ENCODE measurements at regions not wholly inside any gene's neighbourhood (a gene's known extent, or its start where the extent isn't known, plus 50 kb on each side); places are given as distances from the start of the nearest gene placed in this dataset.

DNA sequence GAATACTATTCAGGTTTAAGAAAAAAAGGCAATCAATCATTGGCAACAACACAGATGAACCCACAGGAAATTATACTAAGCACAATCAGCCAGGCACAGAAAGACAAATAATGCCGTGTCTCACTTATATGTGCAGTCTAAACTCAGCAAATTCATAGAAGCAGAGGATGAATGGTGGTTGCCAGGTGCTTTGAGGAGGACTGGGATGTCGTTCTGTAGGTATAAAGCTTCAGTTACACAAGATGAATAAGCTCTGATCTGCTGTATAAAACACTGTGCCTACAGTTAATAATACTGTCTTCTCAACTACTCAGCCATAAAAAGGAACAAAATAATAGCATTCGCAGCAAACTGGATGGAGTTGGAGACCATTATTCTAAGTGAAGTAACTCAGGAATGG, 324.8 kb upstream of the HSFY2 start:
- TF ChIP-seq, protein P1, sequence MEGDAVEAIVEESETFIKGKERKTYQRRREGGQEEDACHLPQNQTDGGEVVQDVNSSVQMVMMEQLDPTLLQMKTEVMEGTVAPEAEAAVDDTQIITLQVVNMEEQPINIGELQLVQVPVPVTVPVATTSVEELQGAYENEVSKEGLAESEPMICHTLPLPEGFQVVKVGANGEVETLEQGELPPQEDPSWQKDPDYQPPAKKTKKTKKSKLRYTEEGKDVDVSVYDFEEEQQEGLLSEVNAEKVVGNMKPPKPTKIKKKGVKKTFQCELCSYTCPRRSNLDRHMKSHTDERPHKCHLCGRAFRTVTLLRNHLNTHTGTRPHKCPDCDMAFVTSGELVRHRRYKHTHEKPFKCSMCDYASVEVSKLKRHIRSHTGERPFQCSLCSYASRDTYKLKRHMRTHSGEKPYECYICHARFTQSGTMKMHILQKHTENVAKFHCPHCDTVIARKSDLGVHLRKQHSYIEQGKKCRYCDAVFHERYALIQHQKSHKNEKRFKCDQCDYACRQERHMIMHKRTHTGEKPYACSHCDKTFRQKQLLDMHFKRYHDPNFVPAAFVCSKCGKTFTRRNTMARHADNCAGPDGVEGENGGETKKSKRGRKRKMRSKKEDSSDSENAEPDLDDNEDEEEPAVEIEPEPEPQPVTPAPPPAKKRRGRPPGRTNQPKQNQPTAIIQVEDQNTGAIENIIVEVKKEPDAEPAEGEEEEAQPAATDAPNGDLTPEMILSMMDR (IDR thresholded peaks at IDR 0.05): no peak
- TF ChIP-seq EZH2 (IDR thresholded peaks at IDR 0.05; ENCODE audit: borderline replicate concordance, insufficient read depth, low read depth, low read length, poor library complexity, severe bottlenecking): no peak
